ENCODE measurements at regions not wholly inside any gene's neighbourhood (a gene's known extent, or its start where the extent isn't known, plus 50 kb on each side); places are given as distances from the start of the nearest gene placed in this dataset.
A peak's percentile ranks its signal among the peaks of the same experiment; 100 is the strongest.
"Not testable (repeated sequence)": the region's sequence is repeated elsewhere in the genome, so short reads cannot be mapped to it uniquely, and the experiment has no call there.

DNA sequence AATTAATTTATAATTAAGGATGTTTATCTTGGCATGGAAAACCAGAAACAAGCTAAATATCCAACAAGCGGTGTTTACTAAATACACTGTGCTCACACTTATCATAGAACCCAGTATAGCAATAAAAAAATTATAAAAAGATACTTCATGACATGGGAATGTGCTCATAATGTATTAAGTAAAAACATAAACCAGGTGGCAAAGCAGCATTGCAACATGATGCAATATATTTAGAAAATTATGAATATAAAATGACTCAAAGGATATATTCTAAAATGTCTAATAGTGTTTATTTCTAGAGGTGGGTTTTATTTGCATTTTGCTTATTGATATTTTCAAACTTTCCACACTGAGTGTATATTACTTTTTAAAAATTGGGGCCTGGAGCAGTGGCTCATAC, 84.4 kb upstream of the ATL2 start:
- Histone ChIP-seq H3K36me3 (ENCODE audit: insufficient read depth, low read length) (no peaks in the 10 kb centered on the region), H3K4me3 (ENCODE audit: low read length) (no peak overlapping the region), H3K27me3 (ENCODE audit: insufficient read depth, low read length, poor library complexity, severe bottlenecking) (no peaks in the 10 kb centered on the region), H3K4me1 (ENCODE audit: insufficient read depth, low read length) (no peaks in the 10 kb centered on the region), H3K9me3 (ENCODE audit: low read length) (no peaks in the 10 kb centered on the region), H3K27ac (ENCODE audit: low read depth, low read length) (no peak overlapping the region)
- Mint-ChIP-seq H3K36me3 (no peaks in the 10 kb centered on the region), H3K4me3 (no peak overlapping the region), H3K9me3 (no peaks in the 10 kb centered on the region), H3K27me3 (peaks cover 3 to 21% of the 10 kb centered on the region in 2 donors), H3K4me1 (no peaks in the 10 kb centered on the region), H3K27ac (no peak overlapping the region)
- ChIA-PET POLR2A (no interaction called here), CTCF (interaction anchor here (1.6 kb wide), 1 partner anchor 85 kb away, joined by 5 read pairs; no protein-coding TSS in a partner anchor)
- no peak for DNase-seq

DNA sequence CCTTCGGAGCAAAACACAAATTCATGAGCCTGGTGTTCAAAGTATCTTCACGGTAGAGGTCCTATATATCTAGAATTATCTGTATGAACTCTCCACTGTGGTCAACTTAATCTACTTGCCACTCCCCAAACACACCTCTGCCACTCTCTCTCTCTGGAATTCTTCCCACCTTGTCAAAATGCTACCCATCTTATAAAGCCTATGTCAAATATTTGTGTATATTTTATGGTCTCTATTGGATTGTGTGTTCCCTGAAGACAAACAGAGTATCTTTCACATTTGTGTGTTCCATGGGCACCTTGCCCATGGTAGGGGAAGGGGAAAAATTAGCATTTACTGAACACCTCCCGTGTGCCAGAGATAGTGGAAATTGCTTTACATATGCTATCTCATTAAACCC, 83.2 kb upstream of the ATL2 start:
- no peaks in the 10 kb centered on the region for H3K36me3 Mint-ChIP-seq
- no peaks in the 10 kb centered on the region for H3K9me3 ChIP-seq (ENCODE audit: low read length)
- no peak for DNase-seq
- CTCF ChIA-PET, result no interaction called here
- H3K27ac Mint-ChIP-seq, result no peak overlapping the region
- no peaks in the 10 kb centered on the region for H3K9me3 Mint-ChIP-seq
- no peak overlapping the region for H3K27ac ChIP-seq (ENCODE audit: low read depth, low read length)
- no peaks in the 10 kb centered on the region for H3K36me3 ChIP-seq (ENCODE audit: insufficient read depth, low read length)
- no peak overlapping the region for H3K4me3 ChIP-seq (ENCODE audit: low read length)
- H3K27me3 ChIP-seq (ENCODE audit: insufficient read depth, low read length, poor library complexity, severe bottlenecking), result no peaks in the 10 kb centered on the region
- POLR2A ChIA-PET, result no interaction called here
- H3K4me1 ChIP-seq (ENCODE audit: insufficient read depth, low read length), result no peaks in the 10 kb centered on the region
- H3K27me3 Mint-ChIP-seq, result peaks cover 3 to 31% of the 10 kb centered on the region in 2 donors
- H3K4me3 Mint-ChIP-seq, result no peak overlapping the region
- no peaks in the 10 kb centered on the region for H3K4me1 Mint-ChIP-seq

DNA sequence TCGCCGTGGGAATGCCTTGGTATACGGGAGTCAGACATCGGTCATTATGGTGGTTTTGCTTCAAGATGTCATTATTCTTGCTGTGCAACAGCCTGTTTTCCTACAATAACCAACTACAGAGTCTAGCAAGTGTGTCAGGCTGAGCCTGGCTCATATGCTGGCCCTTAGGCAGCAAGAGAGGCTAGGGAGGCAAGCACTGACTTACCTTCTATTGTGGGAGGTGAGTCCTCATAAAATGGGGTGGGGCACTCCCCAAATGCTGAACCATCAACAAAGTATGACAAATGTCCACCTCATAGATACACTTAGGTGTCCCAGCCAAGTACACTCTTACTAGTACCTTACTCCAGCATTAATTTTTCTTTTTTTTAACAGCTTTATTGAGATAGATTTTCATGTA, 77.0 kb upstream of the ATL2 start:
- POLR2A ChIA-PET, result no interaction called here
- H3K4me1 ChIP-seq (ENCODE audit: insufficient read depth, low read length), result no peaks in the 10 kb centered on the region
- no peaks in the 10 kb centered on the region for H3K9me3 ChIP-seq (ENCODE audit: low read length)
- no peak overlapping the region for H3K27ac ChIP-seq (ENCODE audit: low read depth, low read length)
- Mint-ChIP-seq H3K9me3 (no peaks in the 10 kb centered on the region), H3K4me3 (no peak overlapping the region), H3K36me3 (no peaks in the 10 kb centered on the region), H3K27me3 (peaks cover 3 to 26% of the 10 kb centered on the region in 2 donors), H3K27ac (no peak overlapping the region), H3K4me1 (no peaks in the 10 kb centered on the region)
- DNase-seq, result no peak
- no peak overlapping the region for H3K4me3 ChIP-seq (ENCODE audit: low read length)
- no peaks in the 10 kb centered on the region for H3K36me3 ChIP-seq (ENCODE audit: insufficient read depth, low read length)
- CTCF ChIA-PET, result no interaction called here
- no peaks in the 10 kb centered on the region for H3K27me3 ChIP-seq (ENCODE audit: insufficient read depth, low read length, poor library complexity, severe bottlenecking)

DNA sequence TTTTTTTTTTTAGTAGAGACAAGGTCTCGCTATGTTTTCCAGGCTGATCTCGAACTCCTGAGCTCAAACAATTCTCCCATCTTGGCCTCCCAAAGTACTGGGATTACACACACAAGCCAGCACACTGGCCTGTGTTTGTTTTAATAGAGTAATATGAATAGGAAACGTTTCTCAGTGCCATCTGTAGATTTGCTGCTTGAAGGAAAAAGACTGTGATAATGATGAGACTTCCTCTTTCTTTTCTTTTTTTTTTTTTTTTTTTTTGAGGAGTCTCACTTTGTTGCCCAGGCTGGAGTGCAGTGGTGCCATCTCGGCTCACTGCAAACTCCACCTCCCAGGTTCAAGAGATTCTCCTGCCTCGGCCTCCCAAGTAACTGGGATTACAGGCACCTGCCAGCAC, 74.7 kb upstream of the ATL2 start:
- H3K27ac Mint-ChIP-seq; DNase-seq; H3K4me1 ChIP-seq (ENCODE audit: insufficient read depth, low read length); H3K4me3 ChIP-seq (ENCODE audit: low read length); H3K36me3 ChIP-seq (ENCODE audit: insufficient read depth, low read length); H3K36me3 Mint-ChIP-seq; H3K4me3 Mint-ChIP-seq; H3K27me3 Mint-ChIP-seq; H3K27ac ChIP-seq (ENCODE audit: low read depth, low read length); H3K27me3 ChIP-seq (ENCODE audit: insufficient read depth, low read length, poor library complexity, severe bottlenecking); POLR2A ChIA-PET; H3K9me3 ChIP-seq (ENCODE audit: low read length); H3K9me3 Mint-ChIP-seq; H3K4me1 Mint-ChIP-seq: not testable (repeated sequence)
- CTCF ChIA-PET, result interaction anchor here (0.7 kb wide), 1 partner anchor 366 kb away, joined by 3 read pairs; no protein-coding TSS in a partner anchor

DNA sequence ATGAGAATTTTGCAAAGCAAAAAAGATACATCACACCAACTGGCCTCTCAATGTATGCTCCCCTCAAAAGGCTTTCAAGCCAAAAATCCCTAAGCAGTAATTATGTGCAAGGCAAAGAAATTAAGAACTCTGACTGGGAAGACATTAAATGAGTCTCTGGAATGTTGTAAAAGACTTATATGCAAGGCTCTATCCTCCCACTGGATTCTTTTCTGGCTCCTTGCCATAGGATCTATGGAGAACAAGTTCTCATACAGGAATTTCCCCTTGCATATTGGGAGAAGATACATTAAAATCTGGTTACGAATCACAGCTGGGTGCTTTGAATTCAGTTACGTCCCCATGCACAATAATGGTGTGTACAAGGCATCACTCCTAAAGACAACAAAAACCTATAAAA, 73.4 kb upstream of the ATL2 start:
- no peak for DNase-seq
- H3K9me3 ChIP-seq (ENCODE audit: low read length), result no peaks in the 10 kb centered on the region
- peak overlapping the region in 1 of 8 donors; percentile 21 for H3K27ac Mint-ChIP-seq
- ChIA-PET CTCF (no interaction called here), POLR2A (no interaction called here)
- no peak overlapping the region for H3K27ac ChIP-seq (ENCODE audit: low read depth, low read length)
- no peaks in the 10 kb centered on the region for H3K4me1 Mint-ChIP-seq
- H3K4me3 ChIP-seq (ENCODE audit: low read length), result no peak overlapping the region
- H3K36me3 Mint-ChIP-seq, result no peaks in the 10 kb centered on the region
- H3K9me3 Mint-ChIP-seq, result no peaks in the 10 kb centered on the region
- H3K36me3 ChIP-seq (ENCODE audit: insufficient read depth, low read length), result no peaks in the 10 kb centered on the region
- H3K27me3 Mint-ChIP-seq, result peaks cover 0 to 1% of the 10 kb centered on the region in 2 donors
- H3K27me3 ChIP-seq (ENCODE audit: insufficient read depth, low read length, poor library complexity, severe bottlenecking), result no peaks in the 10 kb centered on the region
- H3K4me1 ChIP-seq (ENCODE audit: insufficient read depth, low read length), result no peaks in the 10 kb centered on the region
- no peak overlapping the region for H3K4me3 Mint-ChIP-seq

DNA sequence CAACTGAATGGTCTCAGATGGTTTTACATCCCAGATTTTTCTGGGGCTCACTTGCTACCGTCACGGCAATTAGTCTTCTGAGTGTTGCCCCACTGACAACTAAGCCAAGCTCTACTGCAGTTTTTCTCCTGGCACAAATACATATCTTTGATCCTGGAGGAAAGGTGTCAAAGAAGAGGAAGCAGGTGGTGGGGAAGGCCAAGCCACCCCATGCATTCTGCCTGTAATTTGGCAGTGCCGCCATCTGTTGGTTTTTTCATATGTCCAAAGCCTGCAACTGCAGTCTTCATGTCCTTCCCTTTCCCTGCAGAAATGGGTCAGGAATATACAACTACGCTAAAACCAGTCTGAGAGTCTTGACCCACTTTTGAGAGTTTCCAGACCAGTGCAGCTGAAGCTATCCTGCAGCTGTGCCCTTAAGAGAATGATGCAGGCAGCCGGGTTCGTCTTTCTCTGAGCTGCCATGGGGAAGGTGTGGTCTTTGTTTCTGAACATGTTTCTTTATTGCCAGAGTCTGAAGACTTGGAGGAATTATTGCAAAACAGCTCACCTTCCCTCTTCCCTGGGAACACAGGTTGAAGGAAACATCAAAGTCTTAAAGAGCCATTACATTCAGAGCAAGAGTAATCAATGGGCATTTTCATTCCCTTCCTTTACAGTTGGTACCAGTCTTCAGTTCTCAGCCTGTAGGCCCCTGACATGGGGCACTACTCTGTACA, 71.8 kb upstream of the ATL2 start:
- Histone ChIP-seq H3K27ac (ENCODE audit: low read depth, low read length) (no peak overlapping the region), H3K36me3 (ENCODE audit: insufficient read depth, low read length) (no peaks in the 10 kb centered on the region), H3K4me1 (ENCODE audit: insufficient read depth, low read length) (no peaks in the 10 kb centered on the region), H3K27me3 (ENCODE audit: insufficient read depth, low read length, poor library complexity, severe bottlenecking) (no peaks in the 10 kb centered on the region), H3K9me3 (ENCODE audit: low read length) (no peaks in the 10 kb centered on the region), H3K4me3 (ENCODE audit: low read length) (no peak overlapping the region)
- CTCF ChIA-PET, result interaction anchor here (1.1 kb wide), 1 partner anchor 59 kb away, joined by 3 read pairs; no protein-coding TSS in a partner anchor
- peak overlapping the region in 1 of 8 donors; percentile 60 for H3K27ac Mint-ChIP-seq
- POLR2A ChIA-PET, result interaction anchor here (0.6 kb wide), 1 partner anchor 11 kb away, joined by 9 read pairs; no protein-coding TSS in a partner anchor
- H3K9me3 Mint-ChIP-seq, result no peaks in the 10 kb centered on the region
- DNase-seq, result no peak
- no peaks in the 10 kb centered on the region for H3K27me3 Mint-ChIP-seq
- no peaks in the 10 kb centered on the region for H3K36me3 Mint-ChIP-seq
- no peak overlapping the region for H3K4me3 Mint-ChIP-seq
- H3K4me1 Mint-ChIP-seq, result no peaks in the 10 kb centered on the region

DNA sequence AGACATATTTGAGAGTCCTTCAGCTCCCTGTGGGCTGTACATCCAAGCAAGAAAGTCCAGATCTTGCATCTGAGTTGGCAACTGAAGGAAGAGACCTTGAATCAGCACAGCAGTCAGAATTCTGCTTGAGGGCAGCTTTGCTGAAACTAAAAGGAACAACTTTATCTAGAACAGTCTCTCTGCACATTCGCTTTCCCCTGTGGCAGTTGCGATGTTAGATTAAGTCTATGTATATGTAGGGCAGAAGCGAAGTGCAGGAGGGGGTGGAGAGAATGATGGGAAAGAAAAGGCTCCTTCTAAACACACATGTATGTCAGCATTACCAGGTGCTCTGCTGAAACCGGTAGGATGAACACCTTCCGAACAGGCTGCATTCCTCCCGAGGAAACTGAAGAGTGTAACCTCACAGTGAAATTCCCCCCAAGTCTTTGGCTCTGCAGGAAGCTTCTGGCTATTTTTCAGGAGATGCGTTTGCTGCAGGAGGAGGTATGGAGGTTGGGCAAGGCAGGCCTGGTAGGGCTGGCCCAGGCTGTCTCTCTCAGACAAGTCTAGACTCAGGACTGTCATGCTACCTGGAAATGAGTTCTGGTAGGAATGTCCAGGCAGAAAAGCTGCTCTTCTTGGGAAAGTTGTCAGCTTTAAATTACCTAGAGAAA, 70.0 kb upstream of the ATL2 start:
- Histone ChIP-seq H3K4me3 (ENCODE audit: low read length) (no peak overlapping the region), H3K4me1 (ENCODE audit: insufficient read depth, low read length) (no peaks in the 10 kb centered on the region), H3K27me3 (ENCODE audit: insufficient read depth, low read length, poor library complexity, severe bottlenecking) (no peaks in the 10 kb centered on the region), H3K27ac (ENCODE audit: low read depth, low read length) (no peak overlapping the region), H3K9me3 (ENCODE audit: low read length) (no peaks in the 10 kb centered on the region), H3K36me3 (ENCODE audit: insufficient read depth, low read length) (no peaks in the 10 kb centered on the region)
- peak overlapping the region in 1 of 7 donors; percentile 13 for H3K4me3 Mint-ChIP-seq
- H3K27me3 Mint-ChIP-seq, result peaks cover 0 to 12% of the 10 kb centered on the region in 2 donors
- ChIA-PET POLR2A (no interaction called here), CTCF (no interaction called here)
- no peaks in the 10 kb centered on the region for H3K9me3 Mint-ChIP-seq
- DNase-seq, result no peak
- H3K27ac Mint-ChIP-seq, result no peak overlapping the region
- H3K36me3 Mint-ChIP-seq, result no peaks in the 10 kb centered on the region
- H3K4me1 Mint-ChIP-seq, result no peaks in the 10 kb centered on the region

DNA sequence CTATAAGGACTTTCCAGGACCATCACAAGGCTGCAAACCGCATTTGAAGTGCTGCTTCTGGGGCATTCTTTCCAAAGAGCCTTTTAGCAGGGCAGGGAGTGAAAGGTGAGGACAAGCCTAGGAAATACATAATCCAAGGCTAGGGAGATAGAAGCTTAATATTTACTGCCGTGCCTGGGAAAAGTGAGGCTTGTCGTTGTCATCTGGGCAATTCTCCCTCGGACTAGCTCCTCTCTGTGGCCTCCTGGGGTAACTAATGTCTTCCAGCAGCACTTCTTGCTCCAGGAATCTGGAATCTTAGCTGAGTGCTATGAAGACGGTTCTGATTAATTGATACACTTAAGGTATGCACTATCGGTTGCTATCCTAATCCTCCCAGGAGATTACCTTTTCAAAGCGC, 69.3 kb upstream of the ATL2 start:
- peaks cover 0 to 17% of the 10 kb centered on the region in 2 donors for H3K27me3 Mint-ChIP-seq
- DNase-seq, result no peak
- H3K27me3 ChIP-seq (ENCODE audit: insufficient read depth, low read length, poor library complexity, severe bottlenecking), result no peaks in the 10 kb centered on the region
- ChIA-PET POLR2A (no interaction called here), CTCF (no interaction called here)
- no peak overlapping the region for H3K4me3 ChIP-seq (ENCODE audit: low read length)
- no peaks in the 10 kb centered on the region for H3K4me1 Mint-ChIP-seq
- no peaks in the 10 kb centered on the region for H3K9me3 Mint-ChIP-seq
- no peak overlapping the region for H3K27ac Mint-ChIP-seq
- no peaks in the 10 kb centered on the region for H3K4me1 ChIP-seq (ENCODE audit: insufficient read depth, low read length)
- no peak overlapping the region for H3K27ac ChIP-seq (ENCODE audit: low read depth, low read length)
- H3K9me3 ChIP-seq (ENCODE audit: low read length), result no peaks in the 10 kb centered on the region
- H3K4me3 Mint-ChIP-seq, result no peak overlapping the region
- H3K36me3 ChIP-seq (ENCODE audit: insufficient read depth, low read length), result no peaks in the 10 kb centered on the region
- no peaks in the 10 kb centered on the region for H3K36me3 Mint-ChIP-seq
